ENCODE measurements at regions not wholly inside any gene's neighbourhood (a gene's known extent, or its start where the extent isn't known, plus 50 kb on each side); places are given as distances from the start of the nearest gene placed in this dataset.

DNA sequence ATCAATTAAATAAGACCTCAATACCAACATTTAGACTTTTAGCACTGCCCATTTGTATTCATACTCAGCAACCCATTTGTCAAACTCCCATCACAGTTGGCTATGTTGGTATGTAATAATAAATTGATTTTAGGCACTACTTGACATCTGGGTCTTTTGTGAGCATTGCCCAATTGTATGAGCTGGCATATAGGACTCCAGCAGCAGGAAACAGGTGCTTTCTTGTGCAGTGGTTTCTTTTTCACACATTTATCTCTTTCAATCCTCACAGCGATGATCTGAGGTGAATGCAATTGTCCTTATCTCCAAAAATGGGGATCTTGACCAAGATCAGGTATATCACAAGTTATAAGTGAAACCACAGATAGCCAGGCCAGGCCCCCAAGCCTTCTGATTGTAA, 96.9 kb upstream of the OXGR1 start:
- Histone ChIP-seq H2BK20ac (ENCODE audit: low read length) (no peak overlapping the region), H3K36me3 (ENCODE audit: control insufficient read depth in 2 of 4, insufficient read depth in 4 of 4, low read length in 3 of 4) (no peaks in the 10 kb centered on the region), H3K14ac (ENCODE audit: insufficient read length) (no peak overlapping the region), H3K23ac (ENCODE audit: insufficient read length) (no peak overlapping the region), H3K9ac (replicated peaks in 1 of 4; ENCODE audit: extremely low read depth in 1 of 4, low read depth in 3 of 4, low read length in 3 of 4) (no peak overlapping the region), H3K27me3 (replicated peaks in 1 of 4; ENCODE audit: control insufficient read depth in 3 of 4, extremely low read depth in 1 of 4, insufficient read depth in 3 of 4, low read length in 3 of 4) (no peaks in the 10 kb centered on the region), H3K27ac (ENCODE audit: low read depth, low read length) (no peak overlapping the region), H2AFZ (ENCODE audit: low read length) (no peak overlapping the region), H3K23me2 (ENCODE audit: low read depth, low read length) (no peaks in the 10 kb centered on the region), H3K9me3 (ENCODE audit: insufficient read depth in 2 of 2, low read depth in 1 of 2, low read length in 1 of 2) (peaks cover 0 to 4% of the 10 kb centered on the region in 2 experiments; a peak in 1 of 4 replicates), H3K18ac (ENCODE audit: extremely low read depth, low read length) (no peak overlapping the region), H2AK5ac (ENCODE audit: low read depth, low read length) (no peak overlapping the region), H2BK5ac (ENCODE audit: low read depth, low read length) (no peak overlapping the region), H3K4me3 (ENCODE audit: extremely low read depth in 1 of 4, insufficient read depth in 2 of 4, low read depth in 3 of 4, low read length in 4 of 4) (no peak overlapping the region), H3K4me1 (replicated peaks in 1 of 4; ENCODE audit: control insufficient read depth in 3 of 4, insufficient read depth in 4 of 4, low read length in 3 of 4) (no peaks in the 10 kb centered on the region), H2BK15ac (ENCODE audit: low read length) (no peak overlapping the region), H2BK12ac (ENCODE audit: low read depth, low read length) (no peak overlapping the region), H4K5ac (ENCODE audit: insufficient read length, low read depth, low read length) (no peak overlapping the region), H4K8ac (ENCODE audit: extremely low read depth, insufficient read depth, low read length) (no peak overlapping the region), H2BK120ac (replicated peaks; ENCODE audit: low read depth, low read length) (no peak overlapping the region), H3K56ac (replicated peaks; ENCODE audit: insufficient read length, low read depth, low read length) (no peak overlapping the region), H4K91ac (replicated peaks; ENCODE audit: insufficient read length, low read length) (no peak overlapping the region), H3K79me2 (ENCODE audit: control insufficient read depth in 1 of 2, insufficient read depth in 2 of 2, low read length in 2 of 2) (no peaks in the 10 kb centered on the region), H3K4ac (replicated peaks; ENCODE audit: insufficient read length, low read depth, low read length) (no peak overlapping the region), H4K20me1 (replicated peaks in 1 of 2; ENCODE audit: control insufficient read depth in 1 of 2, insufficient read depth in 2 of 2, low read length in 2 of 2) (no peaks in the 10 kb centered on the region), H3K4me2 (ENCODE audit: insufficient read depth in 1 of 2, low read depth in 2 of 2, low read length in 2 of 2) (no peak overlapping the region), H3K79me1 (ENCODE audit: low read depth, low read length) (no peaks in the 10 kb centered on the region)
- ChIA-PET CTCF (ENCODE audit: partially characterized antibody) (interaction anchor here (0.6 kb wide), 1 partner anchor 16 kb away, joined by 3 read pairs; no protein-coding TSS in a partner anchor), POLR2A (ENCODE audit: partially characterized antibody) (no interaction called here)
- FAIRE-seq (no peak), DNase-seq (ENCODE audit: low read depth in 1 of 2, low spot score in 2 of 2) (no peak)
- 100% methylated on average over 1 of the region's 1 CpG; no CpG with 5 or more reads in 1 of the 2 experiments for WGBS, 2 experiments (ENCODE audit: extremely low coverage in 1 of 2, insufficient coverage in 1 of 2, insufficient read length in 1 of 2, insufficient replicate concordance in 2 of 2, low coverage in 1 of 2, low lambda C conversion rate in 2 of 2, missing lambda C conversion rate in 1 of 2)
- TF ChIP-seq RXRA (IDR thresholded peaks at IDR 0.05; ENCODE audit: insufficient read depth, low read depth, low read length) (no peak), TEAD4 (IDR thresholded peaks at IDR 0.05; ENCODE audit: low read depth, low read length) (no peak), NANOG (IDR thresholded peaks at IDR 0.05; ENCODE audit: insufficient read depth, low read depth, low read length, poor library complexity, severe bottlenecking) (no peak), NRF1 (IDR thresholded peaks at IDR 0.05; ENCODE audit: low read depth, low read length) (no peak), FOSL1 (IDR thresholded peaks at IDR 0.05; ENCODE audit: insufficient read depth, low read depth, low read length) (no peak), EGR1 (IDR thresholded peaks at IDR 0.05; ENCODE audit: borderline replicate concordance, low read depth, low read length) (no peak), CREB1 (IDR thresholded peaks at IDR 0.05) (no peak), MAFK (IDR thresholded peaks at IDR 0.05; ENCODE audit: low read depth, low read length) (no peak), RBBP5 (IDR thresholded peaks at IDR 0.05; ENCODE audit: borderline replicate concordance, low read depth, low read length) (no peak), JUN (IDR thresholded peaks at IDR 0.05; ENCODE audit: low read depth, low read length) (no peak), TAF1 (IDR thresholded peaks at IDR 0.05; ENCODE audit: low read depth, low read length) (no peak), SP1 (IDR thresholded peaks at IDR 0.05; ENCODE audit: low read depth, low read length) (no peak), BCL11A (IDR thresholded peaks at IDR 0.05; ENCODE audit: low read depth in 2 of 2, low read length in 2 of 2) (no peak), SP2 (IDR thresholded peaks at IDR 0.05; ENCODE audit: low read length) (no peak), YY1 (IDR thresholded peaks at IDR 0.05; ENCODE audit: low read depth, low read length) (no peak)
- TF ChIP-seq, protein P1, sequence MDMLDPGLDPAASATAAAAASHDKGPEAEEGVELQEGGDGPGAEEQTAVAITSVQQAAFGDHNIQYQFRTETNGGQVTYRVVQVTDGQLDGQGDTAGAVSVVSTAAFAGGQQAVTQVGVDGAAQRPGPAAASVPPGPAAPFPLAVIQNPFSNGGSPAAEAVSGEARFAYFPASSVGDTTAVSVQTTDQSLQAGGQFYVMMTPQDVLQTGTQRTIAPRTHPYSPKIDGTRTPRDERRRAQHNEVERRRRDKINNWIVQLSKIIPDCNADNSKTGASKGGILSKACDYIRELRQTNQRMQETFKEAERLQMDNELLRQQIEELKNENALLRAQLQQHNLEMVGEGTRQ (IDR thresholded peaks at IDR 0.05; ENCODE audit: low read length): no peak
